Endothelial cell of umbilical vein (primary cell): ENCODE measurements at regions not wholly inside any gene's neighbourhood (a gene's known extent, or its start where the extent isn't known, plus 50 kb on each side); places are given as distances from the start of the nearest gene placed in this dataset.

Source experiments
- BruUV-seq: library from RNA; stranded (reverse); fragments of 400-500 nt; replicated peaks from 2 replicates; lab custom pipeline; 2021; lab: Mats Ljungman, UMichigan
- CTCF ChIA-PET: fragments of 300-600, 350-600 bp; sonication (Branson Sonifier 250); formaldehyde crosslinking; loops from one replicate; lab custom pipeline; 2021; ENCODE audit warnings: antibody characterized with exemption, inconsistent platforms; lab: Charles Lee
- POLR2A ChIA-PET: fragments of 300-600, 350-600 bp; sonication (Branson Sonifier 250); formaldehyde crosslinking; loops from one replicate; lab custom pipeline; 2021; ENCODE audit warnings: antibody characterized with exemption, inconsistent platforms; lab: Charles Lee
- DNase-seq: peaks from one replicate; pipeline ENCODE4 v3.0.0-alpha.2; 2011; ENCODE audit warnings: low read depth, low spot score
- FAIRE-seq: peaks from 2 replicates; lab custom pipeline; 2011; peaks lifted over from hg19 to GRCh38; lab: Jason Lieb, UNC
- H2AFZ ChIP-seq: 2 replicates; pipeline ENCODE4 v1.6.0; 2012; ENCODE audit warnings: low read depth, low read length, control low read depth, inconsistent platforms
- H3K27ac ChIP-seq: 2 replicates; pipeline ENCODE4 v1.5.1; 2011; ENCODE audit warnings: low read depth, mild to moderate bottlenecking, control low read depth, low read length, moderate library complexity; ENCODE audit not compliant: insufficient read depth
- H3K27me3 ChIP-seq, 2 experiments: 2 replicates each; pipeline versions ENCODE4 v1.6.0 to v1.6.1; 2011; ENCODE audit warnings: low read length in 2 of 2, mixed read lengths in 1 of 2; ENCODE audit not compliant: control insufficient read depth in 2 of 2, insufficient read depth in 2 of 2
- H3K36me3 ChIP-seq, 2 experiments: 2 replicates in 1 of 2; 3 replicates in 1 of 2; pipeline ENCODE4 v1.5.1; 2011; ENCODE audit warnings: low read length in 2 of 2, mild to moderate bottlenecking in 1 of 2, moderate library complexity in 1 of 2; ENCODE audit not compliant: control insufficient read depth in 2 of 2, insufficient read depth in 2 of 2; ENCODE audit errors: extremely low read depth in 1 of 2
- H3K4me1 ChIP-seq: 3 replicates; pipeline ENCODE4 v1.5.1; 2011; ENCODE audit warnings: mild to moderate bottlenecking, low read length; ENCODE audit not compliant: control insufficient read depth, insufficient read depth; ENCODE audit errors: extremely low read depth
- H3K4me2 ChIP-seq: 2 replicates; pipeline ENCODE4 v1.6.1; 2011; ENCODE audit warnings: low read length, control low read depth, mixed read lengths; ENCODE audit not compliant: insufficient read depth
- H3K4me3 ChIP-seq, 3 experiments: fragments of 200-600 bp in 1 of 3; sonication (generic), shearing (Covaris generic) in 1 of 3; replicated peaks in 1 of 3; 2 replicates each; pipeline ENCODE4 v1.5.1; 2011 to 2016; ENCODE audit warnings: control low read depth in 3 of 3, low read length in 3 of 3, mild to moderate bottlenecking in 2 of 3, inconsistent platforms in 1 of 3, low read depth in 1 of 3, moderate library complexity in 1 of 3; ENCODE audit not compliant: insufficient read depth in 1 of 3
- H3K79me2 ChIP-seq: 2 replicates; pipeline ENCODE4 v1.6.0; 2012; ENCODE audit warnings: low read length, inconsistent platforms; ENCODE audit not compliant: control insufficient read depth, insufficient read depth
- H3K9ac ChIP-seq: replicated peaks from 2 replicates; pipeline ENCODE3; 2011; ENCODE audit warnings: low read length, control low read depth; ENCODE audit not compliant: insufficient read depth; ENCODE audit errors: extremely low read depth
- H3K9me1 ChIP-seq: replicated peaks from 3 replicates; pipeline ENCODE4 v1.6.0; 2011; ENCODE audit warnings: mild to moderate bottlenecking, low read length; ENCODE audit not compliant: control insufficient read depth, insufficient read depth; ENCODE audit errors: extremely low read depth
- H3K9me3 ChIP-seq: replicated peaks from 2 replicates; pipeline ENCODE4 v1.5.1; 2012; ENCODE audit warnings: low read length, inconsistent platforms; ENCODE audit not compliant: control insufficient read depth, insufficient read depth
- H4K20me1 ChIP-seq: replicated peaks from 2 replicates; pipeline ENCODE3; 2011; ENCODE audit warnings: mild to moderate bottlenecking, low read length; ENCODE audit not compliant: control insufficient read depth, insufficient read depth; ENCODE audit errors: extremely low read depth
- CTCF ChIP-seq, 2 donors: IDR thresholded peaks; 1 replicate in 1 of 2; 2 replicates in 1 of 2; pipeline ENCODE4 v1.5.1; 2011; ENCODE audit warnings: low read length in 2 of 2, mild to moderate bottlenecking in 2 of 2, moderate library complexity in 2 of 2, control low read depth in 1 of 2, inconsistent platforms in 1 of 2, low read depth in 1 of 2; ENCODE audit not compliant: insufficient read depth in 1 of 2; ENCODE audit errors: extremely low read depth in 1 of 2
- EZH2 ChIP-seq: IDR thresholded peaks from 2 replicates; pipeline ENCODE4 v1.6.1; 2012; ENCODE audit warnings: borderline replicate concordance, low read depth, mild to moderate bottlenecking, moderate library complexity, low read length, inconsistent platforms; ENCODE audit not compliant: severe bottlenecking
- FOS ChIP-seq: IDR thresholded peaks from 2 replicates; pipeline ENCODE4 v1.6.1; 2011; ENCODE audit warnings: mild to moderate bottlenecking, low read length, moderate library complexity, borderline replicate concordance; ENCODE audit not compliant: insufficient read depth
- GATA2 ChIP-seq: IDR thresholded peaks from 2 replicates; pipeline ENCODE4 v1.7.0; 2011; ENCODE audit warnings: low read depth, mild to moderate bottlenecking, moderate library complexity, mixed read lengths, low read length; ENCODE audit not compliant: insufficient read length, insufficient read depth
- JUN ChIP-seq: IDR thresholded peaks from 2 replicates; pipeline ENCODE4 v1.6.1; 2011; ENCODE audit warnings: borderline replicate concordance, low read depth; ENCODE audit not compliant: insufficient read length, insufficient read depth
- MAX ChIP-seq: IDR thresholded peaks from 2 replicates; pipeline ENCODE4 v1.6.1; 2011; ENCODE audit not compliant: insufficient read depth, insufficient read length
- MYC ChIP-seq: IDR thresholded peaks from one replicate; pipeline ENCODE4 v1.6.1; 2011; ENCODE audit warnings: mild to moderate bottlenecking, low read depth, low read length
- POLR2A ChIP-seq: IDR thresholded peaks from 2 replicates; pipeline ENCODE4 v1.6.1; 2012; ENCODE audit warnings: low read depth, mild to moderate bottlenecking, control low read depth, low read length
- POLR2AphosphoS5 ChIP-seq: IDR thresholded peaks from 2 replicates; pipeline ENCODE4 v1.6.1; 2012; ENCODE audit warnings: low read depth, mild to moderate bottlenecking, control low read depth, low read length, moderate library complexity; ENCODE audit not compliant: insufficient read depth
- dilution Hi-C: fragments of 300-500 bp; cut with MboI; formaldehyde crosslinking; loops from one replicate; pipeline ENCODE4 v1.15.0; 2019; ENCODE audit warnings: low sequenced_read_pairs; ENCODE audit not compliant: extremely low pct_ligation_motif_present
- intact Hi-C: fragments of 100-400 bp; cut with micrococcal nuclease; formaldehyde crosslinking; loops from one replicate; pipeline ENCODE4 v1.10.0; 2022

- H3K9me1 ChIP-seq, result no peaks in the 10 kb centered on the region
- CTCF ChIA-PET, result no interaction called here
- POLR2A ChIA-PET, result no interaction called here
Measured at GRCh38 chr16:64853551-64853950, 268.3 kb downstream of the CDH11 start.

More at GRCh38 chr16:64853551-64853950, 268.3 kb downstream of the CDH11 start:
- Histone ChIP-seq H3K36me3 (no peaks in the 10 kb centered on the region), H3K4me2 (no peak overlapping the region), H3K4me1 (no peaks in the 10 kb centered on the region), H4K20me1 (no peaks in the 10 kb centered on the region), H3K27ac (no peak overlapping the region), H3K79me2 (no peaks in the 10 kb centered on the region), H3K9me3 (no peaks in the 10 kb centered on the region), H3K4me3 (no peak overlapping the region), H3K9ac (no peak overlapping the region), H2AFZ (no peak overlapping the region), H3K27me3 (no peaks in the 10 kb centered on the region)
- FAIRE-seq (no peak), DNase-seq (no peak)
- no peak for TF ChIP-seq FOS
- TF ChIP-seq JUN, result no peak
- no peak for TF ChIP-seq EZH2
- no peak for TF ChIP-seq POLR2AphosphoS5
- TF ChIP-seq MYC, result no peak
- TF ChIP-seq POLR2A, result no peak
- TF ChIP-seq GATA2, result no peak
- TF ChIP-seq CTCF (IDR thresholded peaks at IDR 0.05; ENCODE audit: extremely low read depth in 1 of 2, insufficient read depth in 1 of 2, low read depth in 1 of 2, low read length in 2 of 2), result no peak
- no peak for TF ChIP-seq MAX
- BruUV-seq, result no TSS peak
- dilution Hi-C loops, result no loop called here
- intact Hi-C loops, result no loop called here
